ENCODE measurements at regions not wholly inside any gene's neighbourhood (a gene's known extent, or its start where the extent isn't known, plus 50 kb on each side); places are given as distances from the start of the nearest gene placed in this dataset.

- TF ChIP-seq, protein P1, sequence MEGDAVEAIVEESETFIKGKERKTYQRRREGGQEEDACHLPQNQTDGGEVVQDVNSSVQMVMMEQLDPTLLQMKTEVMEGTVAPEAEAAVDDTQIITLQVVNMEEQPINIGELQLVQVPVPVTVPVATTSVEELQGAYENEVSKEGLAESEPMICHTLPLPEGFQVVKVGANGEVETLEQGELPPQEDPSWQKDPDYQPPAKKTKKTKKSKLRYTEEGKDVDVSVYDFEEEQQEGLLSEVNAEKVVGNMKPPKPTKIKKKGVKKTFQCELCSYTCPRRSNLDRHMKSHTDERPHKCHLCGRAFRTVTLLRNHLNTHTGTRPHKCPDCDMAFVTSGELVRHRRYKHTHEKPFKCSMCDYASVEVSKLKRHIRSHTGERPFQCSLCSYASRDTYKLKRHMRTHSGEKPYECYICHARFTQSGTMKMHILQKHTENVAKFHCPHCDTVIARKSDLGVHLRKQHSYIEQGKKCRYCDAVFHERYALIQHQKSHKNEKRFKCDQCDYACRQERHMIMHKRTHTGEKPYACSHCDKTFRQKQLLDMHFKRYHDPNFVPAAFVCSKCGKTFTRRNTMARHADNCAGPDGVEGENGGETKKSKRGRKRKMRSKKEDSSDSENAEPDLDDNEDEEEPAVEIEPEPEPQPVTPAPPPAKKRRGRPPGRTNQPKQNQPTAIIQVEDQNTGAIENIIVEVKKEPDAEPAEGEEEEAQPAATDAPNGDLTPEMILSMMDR (optimal IDR thresholded peaks at IDR 0.05 in 1 of 3, IDR thresholded peaks at IDR 0.05 in 1 of 3, conservative IDR thresholded peaks at IDR 0.05 in 1 of 3; ENCODE audit: extremely low read depth in 1 of 3, insufficient read depth in 2 of 3, low read length in 3 of 3) = no peak
- TF ChIP-seq EZH2 (IDR thresholded peaks at IDR 0.05; ENCODE audit: low read length) = no peak
Observed at GRCh38 chr7:33700001-33700899, 205.1 kb upstream of the BMPER start.

All from keratinocyte (primary cell).